ENCODE measurements at regions not wholly inside any gene's neighbourhood (a gene's known extent, or its start where the extent isn't known, plus 50 kb on each side); places are given as distances from the start of the nearest gene placed in this dataset.

- Histone ChIP-seq H3K79me1 (ENCODE audit: low read depth, low read length) (no peaks in the 10 kb centered on the region), H2BK5ac (ENCODE audit: low read depth, low read length) (no peak overlapping the region), H3K4me2 (ENCODE audit: insufficient read depth in 1 of 2, low read depth in 2 of 2, low read length in 2 of 2) (no peak overlapping the region), H3K23me2 (ENCODE audit: low read depth, low read length) (no peaks in the 10 kb centered on the region), H3K23ac (ENCODE audit: insufficient read length) (no peak overlapping the region), H3K9me3 (ENCODE audit: insufficient read depth in 2 of 2, low read depth in 1 of 2, low read length in 1 of 2) (no peaks in the 10 kb centered on the region), H3K56ac (replicated peaks; ENCODE audit: insufficient read length, low read depth, low read length) (no peak overlapping the region), H3K18ac (ENCODE audit: extremely low read depth, low read length) (no peak overlapping the region), H3K79me2 (ENCODE audit: control insufficient read depth in 1 of 2, insufficient read depth in 2 of 2, low read length in 2 of 2) (no peaks in the 10 kb centered on the region), H4K5ac (ENCODE audit: insufficient read length, low read depth, low read length) (no peak overlapping the region), H4K20me1 (replicated peaks in 1 of 2; ENCODE audit: control insufficient read depth in 1 of 2, insufficient read depth in 2 of 2, low read length in 2 of 2) (no peaks in the 10 kb centered on the region), H3K27ac (ENCODE audit: low read depth, low read length) (no peak overlapping the region), H4K8ac (ENCODE audit: extremely low read depth, insufficient read depth, low read length) (no peak overlapping the region), H2BK120ac (replicated peaks; ENCODE audit: low read depth, low read length) (no peak overlapping the region), H3K9ac (replicated peaks in 1 of 4; ENCODE audit: extremely low read depth in 1 of 4, low read depth in 3 of 4, low read length in 3 of 4) (no peak overlapping the region), H3K27me3 (replicated peaks in 1 of 4; ENCODE audit: control insufficient read depth in 3 of 4, extremely low read depth in 1 of 4, insufficient read depth in 3 of 4, low read length in 3 of 4) (no peaks in the 10 kb centered on the region), H2AK5ac (ENCODE audit: low read depth, low read length) (no peak overlapping the region), H2AFZ (ENCODE audit: low read length) (no peak overlapping the region), H3K36me3 (ENCODE audit: control insufficient read depth in 2 of 4, insufficient read depth in 4 of 4, low read length in 3 of 4) (no peaks in the 10 kb centered on the region), H2BK15ac (ENCODE audit: low read length) (no peak overlapping the region), H3K4ac (replicated peaks; ENCODE audit: insufficient read length, low read depth, low read length) (no peak overlapping the region), H3K4me3 (ENCODE audit: extremely low read depth in 1 of 4, insufficient read depth in 2 of 4, low read depth in 3 of 4, low read length in 4 of 4) (no peak overlapping the region), H4K91ac (replicated peaks; ENCODE audit: insufficient read length, low read length) (no peak overlapping the region), H2BK12ac (ENCODE audit: low read depth, low read length) (no peak overlapping the region), H3K14ac (ENCODE audit: insufficient read length) (no peak overlapping the region), H3K4me1 (replicated peaks in 1 of 4; ENCODE audit: control insufficient read depth in 3 of 4, insufficient read depth in 4 of 4, low read length in 3 of 4) (peaks cover 0 to 5% (median under 1%) of the 10 kb centered on the region in 4 experiments; a peak in 1 of 7 replicates), H2BK20ac (ENCODE audit: low read length) (no peak overlapping the region)
- ChIA-PET POLR2A (ENCODE audit: partially characterized antibody) (no interaction called here), CTCF (ENCODE audit: partially characterized antibody) (no interaction called here)
- no peak for FAIRE-seq
- DNase-seq (ENCODE audit: low read depth in 1 of 2, low spot score in 2 of 2), result no peak
- WGBS, 2 experiments (ENCODE audit: extremely low coverage in 1 of 2, insufficient coverage in 1 of 2, insufficient read length in 1 of 2, insufficient replicate concordance in 2 of 2, low coverage in 1 of 2, low lambda C conversion rate in 2 of 2, missing lambda C conversion rate in 1 of 2), result 68% methylated on average over 3 of the region's 3 CpGs; no CpG with 5 or more reads in 1 of the 2 experiments
- TF ChIP-seq JUN (IDR thresholded peaks at IDR 0.05; ENCODE audit: low read depth, low read length) (no peak), POLR2A (IDR thresholded peaks at IDR 0.05; ENCODE audit: control extremely low read depth in 1 of 2, low read depth in 2 of 2, low read length in 2 of 2) (no peak), TBP (IDR thresholded peaks at IDR 0.05; ENCODE audit: low read depth, low read length) (no peak), CEBPB (IDR thresholded peaks at IDR 0.05; ENCODE audit: low read depth, low read length) (no peak), EZH2 (IDR thresholded peaks at IDR 0.05; ENCODE audit: low read depth, low read length, severe bottlenecking) (no peak), SIRT6 (IDR thresholded peaks at IDR 0.05; ENCODE audit: low read length) (no peak), CTCF (IDR thresholded peaks at IDR 0.05; ENCODE audit: control extremely low read depth in 1 of 3, insufficient read depth in 1 of 3, low read depth in 1 of 3, low read length in 3 of 3) (no peak), RXRA (IDR thresholded peaks at IDR 0.05; ENCODE audit: insufficient read depth, low read depth, low read length) (no peak), MAFK (IDR thresholded peaks at IDR 0.05; ENCODE audit: low read depth, low read length) (no peak), CREB1 (IDR thresholded peaks at IDR 0.05) (no peak), TAF7 (optimal IDR thresholded peaks at IDR 0.05; ENCODE audit: borderline replicate concordance, low read depth, low read length) (no peak), KDM1A (IDR thresholded peaks at IDR 0.05; ENCODE audit: borderline replicate concordance, low read length) (no peak), HDAC2 (IDR thresholded peaks at IDR 0.05; ENCODE audit: borderline replicate concordance in 1 of 2, low read depth in 2 of 2, low read length in 2 of 2) (no peak)
These were observed 312.5 kb downstream of the ZIC3 start for GRCh38 chrX:137878401-137878800.
